Activated naive CD8-positive, alpha-beta T cell treated with anti-CD3 and anti-CD28 coated beads, Interleukin-2, amount 10 ng/mL, durations not matched to agents 7 days and 5 days (primary cell): ENCODE measurements at regions not wholly inside any gene's neighbourhood (a gene's known extent, or its start where the extent isn't known, plus 50 kb on each side); places are given as distances from the start of the nearest gene placed in this dataset.

Source experiments
- ATAC-seq: fragments of 150-1000 bp; cut with Tn5 transposase; one replicate; pipeline ENCODE4 v1.10.0; 2021; ENCODE audit warnings: low read depth, moderate library complexity
- POLR2A ChIA-PET: fragments of 350-600 bp; sonication (Branson Sonifier 250); formaldehyde crosslinking; loops from one replicate; lab custom pipeline; 2021; ENCODE audit warnings: antibody characterized with exemption; lab: Charles Lee
- DNase-seq: peaks from one replicate; pipeline ENCODE4 v3.0.0; 2021
- H3K27ac Mint-ChIP-seq: one replicate; pipeline ENCODE4 v1.8.0; 2022; ENCODE audit warnings: mild to moderate bottlenecking, mixed read lengths
- H3K27me3 Mint-ChIP-seq: one replicate; pipeline ENCODE4 v1.8.0; 2022; ENCODE audit warnings: mild to moderate bottlenecking, moderate library complexity, mixed read lengths
- H3K36me3 Mint-ChIP-seq: one replicate; pipeline ENCODE4 v1.8.0; 2021; ENCODE audit warnings: mild to moderate bottlenecking, mixed read lengths
- H3K4me1 Mint-ChIP-seq: one replicate; pipeline ENCODE4 v1.8.0; 2021; ENCODE audit warnings: mixed read lengths
- H3K4me3 Mint-ChIP-seq: one replicate; pipeline ENCODE4 v1.8.0; 2022; ENCODE audit warnings: mild to moderate bottlenecking, moderate library complexity, mixed read lengths
- H3K9me3 Mint-ChIP-seq: one replicate; pipeline ENCODE4 v1.8.0; 2021; ENCODE audit warnings: mixed read lengths

- Mint-ChIP-seq H3K36me3 (peaks cover 6% of the 10 kb centered on the region), H3K4me3 (no peak overlapping the region), H3K9me3 (peaks cover 10% of the 10 kb centered on the region), H3K4me1 (peaks cover 9% of the 10 kb centered on the region), H3K27me3 (peaks cover 16% of the 10 kb centered on the region), H3K27ac (peak overlapping the region; percentile 34)
- ATAC-seq (no peak), DNase-seq (no peak)
- POLR2A ChIA-PET, result interaction anchor here (1.8 kb wide), 1 partner anchor 116 kb away, joined by 5 read pairs; the partner anchor contains the start of gene ID2
Observed at GRCh38 chr2:8566155-8566670, 115.6 kb upstream of the ID2 start.

DNA sequence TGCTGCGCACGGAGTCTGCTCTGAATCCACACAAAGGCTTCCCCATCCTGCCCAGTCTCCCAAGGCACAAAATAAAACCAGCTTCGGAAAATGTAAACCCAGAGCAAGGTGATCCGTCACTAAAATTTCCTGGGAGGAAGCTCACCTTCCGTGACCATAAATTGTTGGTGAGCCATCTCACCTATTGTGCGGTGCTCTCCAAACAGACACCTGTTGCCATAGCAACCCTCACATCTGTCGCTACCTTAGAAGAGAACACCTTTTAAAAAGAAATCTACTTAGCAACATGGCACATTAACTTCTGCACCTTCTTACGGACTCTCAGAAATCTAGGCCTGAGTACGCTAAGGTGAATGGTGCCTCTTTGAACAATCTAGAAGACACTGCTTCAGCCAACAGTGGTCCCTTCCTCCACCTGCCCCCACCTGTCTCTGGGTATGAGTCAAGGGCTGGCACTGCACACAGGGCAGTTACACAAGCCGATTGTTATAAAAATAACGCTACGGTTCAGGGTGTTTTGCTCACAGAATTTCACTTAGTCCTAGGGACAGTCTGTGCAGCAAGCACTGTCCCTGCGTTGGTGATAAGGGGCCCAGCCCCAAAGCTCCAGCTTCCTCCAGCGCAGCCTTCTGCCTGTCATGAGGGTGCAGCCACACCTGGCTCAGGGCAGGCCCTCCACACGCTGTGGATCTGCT lies 114.9 kb upstream of the ID2 start:
- Mint-ChIP-seq H3K4me3 (no peak overlapping the region), H3K27me3 (peaks cover 20% of the 10 kb centered on the region), H3K9me3 (peaks cover 9% of the 10 kb centered on the region), H3K36me3 (peaks cover 4% of the 10 kb centered on the region), H3K4me1 (peaks cover 9% of the 10 kb centered on the region), H3K27ac (no peak overlapping the region)
- ATAC-seq (no peak), DNase-seq (no peak)
- POLR2A ChIA-PET, result no interaction called here

- no peak overlapping the region for H3K27ac Mint-ChIP-seq
- H3K4me1 Mint-ChIP-seq, result peaks cover 9% of the 10 kb centered on the region
- DNase-seq (no peak), ATAC-seq (no peak)
- H3K9me3 Mint-ChIP-seq, result peaks cover 2% of the 10 kb centered on the region
- H3K36me3 Mint-ChIP-seq, result no peaks in the 10 kb centered on the region
- no peak overlapping the region for H3K4me3 Mint-ChIP-seq
- peaks cover 23% of the 10 kb centered on the region for H3K27me3 Mint-ChIP-seq
- POLR2A ChIA-PET, result no interaction called here
Observed at GRCh38 chr2:8567469-8568260, 114.2 kb upstream of the ID2 start.

DNA sequence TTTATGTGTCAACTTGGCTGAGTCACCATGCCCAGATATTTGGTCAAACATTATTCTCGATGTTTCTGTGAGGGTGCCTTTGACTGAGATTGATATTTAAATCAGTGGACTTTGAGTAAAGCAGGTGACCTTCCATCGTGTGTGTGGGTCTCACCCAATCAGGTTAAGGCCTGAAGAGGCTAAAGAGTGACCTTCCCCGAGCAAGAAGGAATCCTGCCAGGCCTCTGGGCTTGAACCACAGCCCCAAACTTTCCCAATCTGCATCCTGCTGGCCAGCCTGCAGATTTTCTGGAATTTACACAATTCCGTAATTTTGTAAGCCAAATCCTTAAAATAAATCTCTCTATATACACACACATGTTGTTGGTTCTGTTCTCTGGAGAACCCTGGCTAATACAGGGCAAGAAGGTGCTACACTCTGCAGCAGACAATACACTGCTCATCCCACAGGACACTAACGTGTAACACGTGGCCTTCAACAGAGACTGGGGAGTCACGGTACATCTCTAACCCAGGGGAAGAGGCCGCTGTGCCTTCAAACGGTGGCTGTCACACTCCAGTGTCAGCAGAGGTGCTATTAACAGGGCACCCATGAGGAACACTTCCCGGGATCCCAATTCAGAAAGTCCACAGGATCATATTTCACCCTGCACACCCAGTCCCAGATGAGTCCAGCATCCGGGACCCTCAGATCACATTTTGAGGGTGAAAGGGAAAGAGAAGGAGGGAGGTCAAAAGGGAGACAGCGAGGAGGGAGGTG lies 113.1 kb upstream of the ID2 start:
- POLR2A ChIA-PET, result no interaction called here
- no peaks in the 10 kb centered on the region for H3K36me3 Mint-ChIP-seq

DNA sequence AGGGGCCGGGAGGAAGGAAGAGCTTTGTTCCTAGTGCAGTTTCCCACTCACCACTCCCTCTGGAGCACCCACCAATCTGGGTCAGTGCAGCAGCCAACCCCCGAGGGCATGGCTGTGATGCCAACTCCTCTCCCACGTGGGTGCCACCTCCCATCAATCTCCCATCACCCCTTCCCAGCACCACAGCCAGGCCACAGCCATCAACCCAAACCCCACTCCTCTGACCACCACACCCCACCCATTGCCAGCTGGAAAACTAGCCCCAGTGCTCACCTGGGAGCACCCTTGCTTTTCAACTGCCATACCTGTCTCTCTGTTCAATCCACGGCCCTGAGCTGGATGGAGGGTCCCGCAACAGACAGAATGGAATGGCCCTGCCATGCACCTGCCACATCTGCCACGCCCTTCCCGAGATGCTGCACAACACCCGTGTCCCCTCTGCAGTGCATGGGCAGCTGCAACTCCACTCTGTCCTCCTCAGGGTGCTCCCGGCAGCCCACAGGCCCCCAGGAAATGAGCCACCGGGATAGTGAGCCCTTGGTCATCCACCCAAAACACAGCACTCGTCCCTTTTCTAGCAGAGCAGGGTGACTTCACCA lies 112.4 kb upstream of the ID2 start:
- Mint-ChIP-seq H3K27me3 (peaks cover 28% of the 10 kb centered on the region), H3K4me3 (no peak overlapping the region), H3K36me3 (no peaks in the 10 kb centered on the region), H3K4me1 (peaks cover 6% of the 10 kb centered on the region), H3K27ac (no peak overlapping the region), H3K9me3 (no peaks in the 10 kb centered on the region)
- ATAC-seq (no peak), DNase-seq (no peak)
- POLR2A ChIA-PET, result no interaction called here

More for the DNA sequence above, 113.1 kb upstream of the ID2 start:
- no peak for ATAC-seq
- Mint-ChIP-seq H3K4me1 (peaks cover 8% of the 10 kb centered on the region), H3K27ac (no peak overlapping the region), H3K4me3 (no peak overlapping the region), H3K9me3 (no peaks in the 10 kb centered on the region), H3K27me3 (peaks cover 23% of the 10 kb centered on the region)
- DNase-seq, result no peak

GRCh38 chr2:8570637-8571036 lies 111.2 kb upstream of the ID2 start:
- H3K4me1 Mint-ChIP-seq, result peaks cover 14% of the 10 kb centered on the region
- no peak overlapping the region for H3K27ac Mint-ChIP-seq
- H3K27me3 Mint-ChIP-seq, result peaks cover 32% of the 10 kb centered on the region
- DNase-seq, result no peak
- H3K9me3 Mint-ChIP-seq, result no peaks in the 10 kb centered on the region
- POLR2A ChIA-PET, result no interaction called here
- H3K4me3 Mint-ChIP-seq, result no peak overlapping the region
- no peaks in the 10 kb centered on the region for H3K36me3 Mint-ChIP-seq
- ATAC-seq, result no peak

GRCh38 chr2:8571301-8571791 lies 110.5 kb upstream of the ID2 start:
- no peaks in the 10 kb centered on the region for H3K9me3 Mint-ChIP-seq
- ATAC-seq (no peak), DNase-seq (no peak)
- H3K27ac Mint-ChIP-seq, result no peak overlapping the region
- H3K4me3 Mint-ChIP-seq, result no peak overlapping the region
- peaks cover 28% of the 10 kb centered on the region for H3K27me3 Mint-ChIP-seq
- H3K4me1 Mint-ChIP-seq, result peaks cover 18% of the 10 kb centered on the region
- POLR2A ChIA-PET, result no interaction called here
- H3K36me3 Mint-ChIP-seq, result no peaks in the 10 kb centered on the region

DNA sequence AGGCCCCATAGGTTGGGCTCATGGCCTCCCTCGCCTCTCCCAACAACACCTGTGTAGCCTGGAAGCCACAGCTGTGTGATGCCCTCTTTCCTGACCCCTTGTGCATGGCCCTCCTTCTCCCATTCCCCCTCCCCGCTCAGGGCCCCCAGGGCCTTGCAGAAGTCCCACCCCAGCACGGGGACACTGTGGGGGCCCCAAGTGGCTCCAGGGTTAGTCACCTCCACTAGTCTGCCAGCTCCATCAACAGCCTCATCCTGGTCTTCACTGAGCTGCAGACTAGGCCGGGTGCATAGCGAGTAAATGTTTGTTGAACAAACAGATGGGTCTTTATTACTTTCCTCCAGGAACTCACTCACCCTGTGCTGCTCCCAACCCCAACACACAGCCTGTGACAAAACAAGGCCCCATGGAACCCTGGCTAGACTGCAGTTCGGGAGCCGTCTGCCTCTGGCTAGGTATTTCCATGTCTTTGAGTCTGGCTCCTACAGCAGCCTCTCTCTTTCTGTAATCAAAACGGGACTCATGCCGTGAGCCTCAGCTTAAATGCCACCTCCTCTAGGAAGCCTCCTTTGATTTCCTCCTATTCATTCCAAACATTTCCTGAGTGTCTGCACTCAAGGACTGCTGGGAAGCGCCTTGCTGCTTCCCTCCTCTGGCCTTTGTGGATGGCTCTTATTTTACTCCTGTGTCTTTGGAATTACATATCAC lies 109.9 kb upstream of the ID2 start:
- H3K4me3 Mint-ChIP-seq, result no peak overlapping the region
- peaks cover 29% of the 10 kb centered on the region for H3K27me3 Mint-ChIP-seq
- no peak for ATAC-seq

DNA sequence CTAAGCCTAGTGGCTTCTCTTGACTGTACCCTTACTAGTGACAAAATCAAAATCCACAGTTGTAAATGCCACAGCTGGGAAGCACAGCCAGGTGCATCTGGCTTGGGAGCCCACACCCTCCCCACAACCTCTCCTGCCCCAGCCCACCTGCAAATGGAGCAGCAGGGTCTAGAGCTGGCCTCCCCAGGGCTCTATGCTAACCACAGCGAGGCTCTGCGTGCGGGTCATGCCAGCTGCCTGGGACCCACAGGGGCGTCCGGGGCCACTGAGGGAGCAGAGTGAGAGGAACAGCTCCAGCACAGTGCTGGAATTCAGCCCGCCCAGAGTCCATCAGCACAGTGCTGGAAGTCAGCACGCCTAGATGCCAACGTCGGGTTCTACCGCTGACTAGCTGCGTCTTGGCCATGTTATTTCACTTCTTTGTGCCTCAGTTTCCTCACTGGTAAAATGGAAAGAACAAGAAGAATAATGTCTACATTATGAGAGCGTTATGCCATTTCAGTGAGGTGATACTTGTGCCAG lies 109.1 kb upstream of the ID2 start:
- Mint-ChIP-seq H3K27ac (no peak overlapping the region), H3K9me3 (no peaks in the 10 kb centered on the region)
- POLR2A ChIA-PET, result interaction anchor here (0.6 kb wide), 1 partner anchor 505 kb away, joined by 3 read pairs; no protein-coding TSS in a partner anchor

More for the DNA sequence above, 109.9 kb upstream of the ID2 start:
- no peaks in the 10 kb centered on the region for H3K36me3 Mint-ChIP-seq
- POLR2A ChIA-PET, result interaction anchor here (0.6 kb wide), 1 partner anchor 64 kb away, joined by 3 read pairs; no protein-coding TSS in a partner anchor
- H3K4me1 Mint-ChIP-seq, result peaks cover 24% of the 10 kb centered on the region
- no peaks in the 10 kb centered on the region for H3K9me3 Mint-ChIP-seq
- no peak for DNase-seq
- H3K27ac Mint-ChIP-seq, result no peak overlapping the region

GRCh38 chr2:8573234-8573941 lies 108.5 kb upstream of the ID2 start:
- H3K27me3 Mint-ChIP-seq, result peaks cover 36% of the 10 kb centered on the region
- no peak overlapping the region for H3K4me3 Mint-ChIP-seq
- H3K36me3 Mint-ChIP-seq, result no peaks in the 10 kb centered on the region
- DNase-seq (no peak), ATAC-seq (no peak)
- POLR2A ChIA-PET, result interaction anchor here (2.7 kb wide), 1 partner anchor 109 kb away, joined by 22 read pairs; the partner anchor contains the start of gene ID2
- no peak overlapping the region for H3K27ac Mint-ChIP-seq
- H3K9me3 Mint-ChIP-seq, result no peaks in the 10 kb centered on the region
- peaks cover 27% of the 10 kb centered on the region for H3K4me1 Mint-ChIP-seq

More for the DNA sequence above, 109.1 kb upstream of the ID2 start:
- Mint-ChIP-seq H3K4me3 (no peak overlapping the region), H3K4me1 (peaks cover 26% of the 10 kb centered on the region), H3K36me3 (no peaks in the 10 kb centered on the region), H3K27me3 (peaks cover 30% of the 10 kb centered on the region)
- no peak for DNase-seq
- no peak for ATAC-seq

GRCh38 chr2:8573942-8574195 lies 108.0 kb upstream of the ID2 start:
- POLR2A ChIA-PET, result interaction anchor here (2.1 to 2.7 kb wide), 2 partner anchors 10 to 108 kb away, joined by 6 to 22 read pairs; partner anchors contain the start of gene ID2
- Mint-ChIP-seq H3K27ac (no peak overlapping the region), H3K4me3 (no peak overlapping the region)

More at GRCh38 chr2:8573942-8574195, 108.0 kb upstream of the ID2 start:
- DNase-seq (no peak), ATAC-seq (no peak)
- peaks cover 36% of the 10 kb centered on the region for H3K27me3 Mint-ChIP-seq
- no peaks in the 10 kb centered on the region for H3K36me3 Mint-ChIP-seq
- peaks cover 27% of the 10 kb centered on the region for H3K4me1 Mint-ChIP-seq
- no peaks in the 10 kb centered on the region for H3K9me3 Mint-ChIP-seq
